ENCODE measurements at regions not wholly inside any gene's neighbourhood (a gene's known extent, or its start where the extent isn't known, plus 50 kb on each side); places are given as distances from the start of the nearest gene placed in this dataset.

DNA sequence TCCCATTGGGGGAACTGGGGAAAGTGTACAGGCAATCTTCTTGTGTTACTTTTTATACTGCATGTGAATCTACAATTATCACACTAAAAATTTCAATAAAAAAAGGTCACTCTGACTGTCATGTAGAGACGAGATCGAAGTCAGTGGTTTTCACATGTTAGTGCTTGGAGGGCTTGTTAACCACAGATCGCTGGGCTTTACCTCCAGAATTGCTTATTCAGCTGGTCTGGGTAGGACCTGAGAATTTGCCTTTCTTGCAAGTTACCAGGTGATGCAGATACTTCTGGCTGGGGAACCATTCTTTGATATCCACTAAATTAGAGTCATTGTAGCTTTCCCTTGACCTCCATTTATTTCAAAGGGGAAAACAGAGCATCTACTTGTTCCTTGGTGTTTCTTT, 62.8 kb upstream of the SLC38A4 start:
- TF ChIP-seq, protein P1, sequence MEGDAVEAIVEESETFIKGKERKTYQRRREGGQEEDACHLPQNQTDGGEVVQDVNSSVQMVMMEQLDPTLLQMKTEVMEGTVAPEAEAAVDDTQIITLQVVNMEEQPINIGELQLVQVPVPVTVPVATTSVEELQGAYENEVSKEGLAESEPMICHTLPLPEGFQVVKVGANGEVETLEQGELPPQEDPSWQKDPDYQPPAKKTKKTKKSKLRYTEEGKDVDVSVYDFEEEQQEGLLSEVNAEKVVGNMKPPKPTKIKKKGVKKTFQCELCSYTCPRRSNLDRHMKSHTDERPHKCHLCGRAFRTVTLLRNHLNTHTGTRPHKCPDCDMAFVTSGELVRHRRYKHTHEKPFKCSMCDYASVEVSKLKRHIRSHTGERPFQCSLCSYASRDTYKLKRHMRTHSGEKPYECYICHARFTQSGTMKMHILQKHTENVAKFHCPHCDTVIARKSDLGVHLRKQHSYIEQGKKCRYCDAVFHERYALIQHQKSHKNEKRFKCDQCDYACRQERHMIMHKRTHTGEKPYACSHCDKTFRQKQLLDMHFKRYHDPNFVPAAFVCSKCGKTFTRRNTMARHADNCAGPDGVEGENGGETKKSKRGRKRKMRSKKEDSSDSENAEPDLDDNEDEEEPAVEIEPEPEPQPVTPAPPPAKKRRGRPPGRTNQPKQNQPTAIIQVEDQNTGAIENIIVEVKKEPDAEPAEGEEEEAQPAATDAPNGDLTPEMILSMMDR (conservative IDR thresholded peaks at IDR 0.05) = no peak
- TF ChIP-seq EZH2 (IDR thresholded peaks at IDR 0.05; ENCODE audit: low read depth) = no peak
